GM23248 (cell line): ENCODE measurements at regions not wholly inside any gene's neighbourhood (a gene's known extent, or its start where the extent isn't known, plus 50 kb on each side); places are given as distances from the start of the nearest gene placed in this dataset.

Experiments used
- EZH2 ChIP-seq: fragments of 200-600 bp; sonication (generic); IDR thresholded peaks from 2 replicates; pipeline ENCODE4 v1.6.1; 2018; ENCODE audit warnings: antibody characterized with exemption, mild to moderate bottlenecking; ENCODE audit not compliant: insufficient read depth, poor library complexity, severe bottlenecking
- EZH2phosphoT487 ChIP-seq: fragments of 200-600 bp; sonication (generic); IDR thresholded peaks from 2 replicates; pipeline ENCODE4 v1.6.1; 2018; ENCODE audit warnings: antibody characterized with exemption, moderate library complexity, mild to moderate bottlenecking, low read depth; ENCODE audit not compliant: insufficient read depth

DNA sequence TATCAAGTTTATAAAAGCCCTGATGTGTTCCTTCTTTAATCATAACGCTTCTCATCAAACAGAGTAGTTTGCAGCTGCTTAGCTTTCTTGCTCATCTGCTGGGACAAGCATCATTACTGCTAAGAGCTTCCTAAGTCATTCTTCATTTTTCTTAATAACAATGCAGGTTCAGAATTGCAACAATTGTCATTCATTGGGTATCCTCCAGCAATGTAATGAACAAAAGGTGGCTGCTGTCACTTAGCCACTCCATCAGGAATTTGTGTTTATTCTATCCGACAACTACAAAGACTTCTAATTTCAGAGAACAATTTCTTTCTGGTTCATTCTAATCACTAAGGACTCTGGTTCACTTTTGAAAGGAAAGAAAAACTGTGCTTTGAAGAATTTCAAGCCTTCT lies 836.7 kb upstream of the CDH10 start:
- no peak for TF ChIP-seq EZH2
- no peak for TF ChIP-seq EZH2phosphoT487
